ENCODE measurements at regions not wholly inside any gene's neighbourhood (a gene's known extent, or its start where the extent isn't known, plus 50 kb on each side); places are given as distances from the start of the nearest gene placed in this dataset.

DNA sequence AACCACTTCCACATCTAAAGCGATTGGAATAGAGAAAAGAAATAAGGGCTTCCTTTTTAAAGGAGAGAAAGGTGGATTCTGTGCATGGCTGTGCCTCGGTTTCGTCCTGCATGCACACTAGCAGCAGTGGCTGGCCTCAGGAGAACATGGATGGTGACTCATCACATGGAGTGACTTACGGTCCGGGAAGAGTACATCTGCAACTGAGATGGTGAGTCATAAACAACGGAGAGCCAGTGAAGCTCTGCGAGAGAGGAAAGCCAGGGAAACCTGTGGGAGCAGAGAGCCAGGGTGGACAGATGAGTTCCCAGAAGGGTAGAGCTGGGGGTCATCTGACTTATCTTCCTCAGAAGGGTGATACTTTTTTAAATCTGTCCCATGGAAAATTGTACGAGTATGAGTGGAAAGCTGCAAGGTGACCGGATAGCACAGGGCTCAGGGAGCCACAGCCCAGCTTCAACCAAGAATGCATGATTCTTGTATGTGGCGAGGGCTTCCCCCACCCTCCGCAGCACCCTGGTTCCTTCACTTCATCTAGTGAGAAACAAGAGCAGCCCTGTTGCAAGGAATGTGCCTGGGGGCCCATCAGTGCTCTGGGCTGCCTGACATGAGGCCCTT is 259.1 kb downstream of the KLF6 start:
- Mint-ChIP-seq H3K27me3 (peaks cover 0 to 7% (median 2%) of the 10 kb centered on the region in 5 donors), H3K27ac (peak overlapping the region in 1 of 10 donors; percentile 46), H3K4me1 (no peaks in the 10 kb centered on the region), H3K36me3 (no peaks in the 10 kb centered on the region), H3K9me3 (no peaks in the 10 kb centered on the region), H3K4me3 (no peak overlapping the region)
- POLR2A ChIA-PET = no interaction called here
- ATAC-seq (no peak), DNase-seq (no peak)

DNA sequence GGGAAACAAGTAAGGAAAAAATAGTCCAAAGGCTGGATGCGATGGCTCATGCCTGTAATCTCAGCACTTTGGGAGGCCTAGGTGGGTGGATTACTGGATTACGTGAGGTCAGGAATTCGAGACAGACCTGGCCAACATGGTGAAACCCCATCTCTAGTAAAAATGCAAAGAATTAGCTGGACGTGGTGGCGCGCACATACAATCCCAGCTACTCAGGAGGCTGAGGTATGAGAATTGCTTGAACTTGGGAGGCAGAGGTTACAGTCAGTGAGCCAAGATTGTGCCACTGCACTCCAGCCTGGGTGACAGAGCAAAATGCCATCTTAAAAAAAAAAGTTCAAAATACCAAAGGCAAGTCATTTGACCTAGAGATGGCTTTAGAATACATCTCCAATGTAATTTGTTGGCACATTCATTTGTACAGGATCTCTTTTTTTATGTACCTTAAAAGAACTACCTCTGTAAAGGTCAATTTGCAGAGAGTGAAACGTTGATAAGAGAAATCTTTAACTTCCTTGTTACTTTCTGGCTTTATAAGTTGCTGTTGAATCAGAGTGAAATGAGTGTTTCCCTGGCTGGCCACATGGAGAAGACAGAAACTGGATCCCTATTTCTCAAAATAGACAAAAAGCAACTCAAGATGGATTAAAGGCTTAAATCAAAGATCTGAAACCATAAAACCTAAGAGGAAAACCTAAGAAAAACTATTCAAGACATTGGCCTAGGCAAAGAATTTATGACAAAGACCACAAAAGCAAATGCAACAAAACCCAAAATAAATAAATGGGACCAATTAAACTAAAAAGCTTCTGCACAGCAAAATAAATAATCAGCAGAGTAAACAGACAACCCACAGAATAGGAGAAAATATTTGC is 260.7 kb downstream of the KLF6 start:
- no peaks in the 10 kb centered on the region for H3K4me1 Mint-ChIP-seq
- H3K36me3 Mint-ChIP-seq = no peaks in the 10 kb centered on the region
- POLR2A ChIA-PET = no interaction called here
- no peak overlapping the region for H3K27ac Mint-ChIP-seq
- ATAC-seq = no peak
- DNase-seq = no peak
- H3K27me3 Mint-ChIP-seq = peaks cover 0 to 9% (median 5%) of the 10 kb centered on the region in 5 donors
- H3K9me3 Mint-ChIP-seq = no peaks in the 10 kb centered on the region
- H3K4me3 Mint-ChIP-seq = no peak overlapping the region

DNA sequence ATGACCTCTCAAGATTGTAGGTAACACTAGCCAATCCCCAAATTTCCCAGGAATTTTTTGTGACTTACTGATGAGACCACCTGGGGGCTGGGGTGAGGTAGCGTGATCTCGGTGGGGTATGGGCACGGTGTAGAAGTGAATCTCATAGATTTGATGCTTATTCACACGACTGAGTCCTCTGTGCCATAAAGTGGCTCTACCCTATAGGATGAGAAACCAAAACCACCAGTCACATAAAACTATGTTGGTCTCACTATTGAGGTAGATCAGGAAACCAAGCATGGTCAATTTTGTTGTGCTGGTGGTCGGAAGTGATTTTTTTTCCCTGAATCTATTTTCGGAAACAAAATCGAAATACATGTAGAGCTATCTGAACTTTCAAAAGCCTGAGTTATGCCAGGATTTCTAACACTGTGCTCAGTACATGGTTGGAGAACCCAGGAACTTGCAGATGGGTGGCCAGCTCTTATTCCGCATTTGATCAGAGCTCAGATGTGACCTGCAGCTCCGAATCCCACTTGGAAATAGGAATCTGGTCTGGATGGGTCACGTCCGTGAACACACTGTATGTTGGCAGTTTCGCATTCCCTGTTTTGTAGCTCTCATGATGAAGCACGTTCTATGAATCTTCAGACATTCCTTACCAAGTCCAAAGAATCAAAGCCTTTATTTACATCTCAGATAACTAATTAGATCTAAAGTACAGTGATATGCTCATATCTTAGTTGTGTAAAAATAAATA is 261.5 kb downstream of the KLF6 start:
- POLR2A ChIA-PET = no interaction called here
- H3K4me1 Mint-ChIP-seq = no peaks in the 10 kb centered on the region
- H3K4me3 Mint-ChIP-seq = no peak overlapping the region
- no peaks in the 10 kb centered on the region for H3K36me3 Mint-ChIP-seq
- DNase-seq (no peak), ATAC-seq (no peak)
- peaks cover 0 to 3% (median 0%) of the 10 kb centered on the region in 9 donors for H3K9me3 Mint-ChIP-seq
- H3K27ac Mint-ChIP-seq = no peak overlapping the region
- H3K27me3 Mint-ChIP-seq = peaks cover 0 to 11% (median 5%) of the 10 kb centered on the region in 5 donors

DNA sequence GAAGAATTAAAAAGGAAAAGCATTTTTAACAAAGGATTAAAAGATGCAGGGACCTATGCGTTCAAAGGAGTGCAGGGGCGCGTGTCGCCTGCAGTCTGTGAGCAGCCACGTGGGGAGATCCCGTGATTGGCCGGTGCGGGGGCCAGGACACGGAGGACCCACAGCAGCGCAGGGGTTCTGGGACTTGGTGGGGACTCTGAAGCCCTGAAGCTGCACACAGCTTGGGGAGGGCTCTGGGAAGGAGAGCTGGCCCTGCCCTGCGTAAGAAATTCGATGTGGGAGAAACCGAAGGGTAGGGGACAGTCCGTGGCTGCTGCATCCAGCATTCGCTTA is 268.1 kb downstream of the KLF6 start:
- no peak overlapping the region for H3K4me3 Mint-ChIP-seq
- DNase-seq (no peak), ATAC-seq (no peak)
- POLR2A ChIA-PET = no interaction called here
- no peaks in the 10 kb centered on the region for H3K36me3 Mint-ChIP-seq
- peaks cover 0 to 3% (median 0%) of the 10 kb centered on the region in 9 donors for H3K9me3 Mint-ChIP-seq
- H3K27me3 Mint-ChIP-seq = peaks cover 0 to 15% (median 7%) of the 10 kb centered on the region in 5 donors
- peaks cover 0 to 2% (median 0%) of the 10 kb centered on the region in 4 donors for H3K4me1 Mint-ChIP-seq
- no peak overlapping the region for H3K27ac Mint-ChIP-seq

DNA sequence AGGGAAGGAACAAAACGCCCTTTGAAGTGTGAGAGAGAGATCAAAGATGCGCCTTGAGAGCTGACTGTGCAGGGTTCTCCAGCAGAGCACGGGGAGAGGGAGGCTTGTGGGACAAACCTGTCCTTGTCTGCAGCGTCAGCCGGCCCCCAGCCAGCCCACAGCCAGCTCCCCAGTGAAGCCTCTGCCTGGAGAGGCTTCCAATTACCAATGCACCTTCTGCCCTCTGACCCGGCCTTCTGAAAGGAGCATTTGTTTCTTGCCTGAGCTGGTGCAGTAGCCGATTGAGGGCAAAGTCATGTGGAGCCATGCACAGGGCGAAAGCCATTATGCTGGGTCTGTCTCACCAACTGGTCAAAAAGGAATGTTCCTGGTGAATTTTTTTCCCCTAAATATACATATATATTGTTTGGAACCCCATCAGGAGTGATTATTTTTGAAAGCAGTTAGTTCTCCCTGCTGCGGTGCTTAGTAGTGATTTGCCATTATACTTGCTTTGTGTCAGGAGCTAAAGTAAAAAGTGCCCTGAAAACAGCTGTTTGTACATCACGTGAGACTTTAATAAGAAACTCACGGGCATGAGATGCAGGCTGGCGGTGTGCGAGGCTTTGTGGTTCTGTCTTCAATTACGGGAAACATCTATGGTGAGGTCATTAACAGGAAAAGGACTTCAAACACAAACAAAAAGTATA is 268.6 kb downstream of the KLF6 start:
- no peak for DNase-seq
- POLR2A ChIA-PET = no interaction called here
- no peak overlapping the region for H3K27ac Mint-ChIP-seq

DNA sequence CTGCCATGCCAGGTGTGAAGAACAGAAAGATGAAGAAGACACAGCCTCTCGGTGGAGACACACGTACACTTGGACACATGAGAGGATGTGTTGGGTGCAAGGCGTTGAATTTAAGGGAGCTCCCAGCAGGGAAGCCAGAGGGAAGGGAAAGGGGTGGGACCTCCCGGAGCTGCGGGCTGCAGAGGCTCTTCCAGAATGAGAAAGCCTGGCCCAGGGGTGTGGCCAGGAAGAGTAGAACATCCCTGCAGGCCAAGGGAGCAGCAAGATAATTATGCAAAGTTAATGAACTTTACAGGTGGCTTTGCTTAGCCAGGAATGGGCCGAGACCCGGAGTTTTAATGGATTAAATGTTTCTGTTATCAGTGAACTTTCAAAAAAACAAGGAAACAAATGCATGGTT is 270.3 kb downstream of the KLF6 start:
- peaks cover 0 to 12% (median 5%) of the 10 kb centered on the region in 5 donors for H3K27me3 Mint-ChIP-seq
- H3K9me3 Mint-ChIP-seq = peaks cover 0 to 3% (median 0%) of the 10 kb centered on the region in 9 donors
- no peak for DNase-seq
- POLR2A ChIA-PET = no interaction called here
- H3K4me1 Mint-ChIP-seq = peaks cover 0 to 2% (median under 1%) of the 10 kb centered on the region in 4 donors
- H3K27ac Mint-ChIP-seq = no peak overlapping the region
- H3K4me3 Mint-ChIP-seq = no peak overlapping the region
- no peaks in the 10 kb centered on the region for H3K36me3 Mint-ChIP-seq
- no peak for ATAC-seq

More for the DNA sequence above, 268.6 kb downstream of the KLF6 start:
- H3K9me3 Mint-ChIP-seq = peaks cover 0 to 3% (median 0%) of the 10 kb centered on the region in 9 donors
- no peaks in the 10 kb centered on the region for H3K36me3 Mint-ChIP-seq
- peaks cover 0 to 2% (median under 1%) of the 10 kb centered on the region in 4 donors for H3K4me1 Mint-ChIP-seq
- H3K27me3 Mint-ChIP-seq = peaks cover 0 to 14% (median 7%) of the 10 kb centered on the region in 5 donors
- H3K4me3 Mint-ChIP-seq = no peak overlapping the region
- no peak for ATAC-seq

DNA sequence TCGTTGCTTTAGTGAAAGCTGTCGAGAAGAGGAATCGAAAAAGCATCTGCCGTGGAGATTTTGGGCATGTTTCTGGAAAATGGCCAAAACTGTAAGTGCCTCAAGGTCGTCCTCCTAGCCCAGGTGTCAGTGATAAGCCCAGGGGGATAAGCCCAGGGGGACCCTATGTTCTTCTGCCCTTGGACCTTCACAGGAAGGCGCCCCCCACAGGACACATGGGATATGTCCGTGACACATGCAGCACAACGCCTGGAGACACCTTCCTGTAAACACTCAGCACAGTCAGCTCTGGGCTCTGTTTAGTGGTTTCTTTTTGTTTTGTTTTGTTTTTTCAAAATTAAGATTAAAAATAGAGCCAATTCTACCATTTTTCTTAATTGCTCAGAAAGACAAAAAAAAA is 272.7 kb downstream of the KLF6 start:
- ATAC-seq (no peak), DNase-seq (no peak)
- peaks cover 0 to 2% (median under 1%) of the 10 kb centered on the region in 4 donors for H3K4me1 Mint-ChIP-seq
- POLR2A ChIA-PET = no interaction called here
- peaks cover 0 to 9% (median 2%) of the 10 kb centered on the region in 5 donors for H3K27me3 Mint-ChIP-seq
- peaks cover 0 to 3% (median 0%) of the 10 kb centered on the region in 9 donors for H3K9me3 Mint-ChIP-seq
- no peak overlapping the region for H3K27ac Mint-ChIP-seq
- H3K36me3 Mint-ChIP-seq = no peaks in the 10 kb centered on the region
- no peak overlapping the region for H3K4me3 Mint-ChIP-seq

DNA sequence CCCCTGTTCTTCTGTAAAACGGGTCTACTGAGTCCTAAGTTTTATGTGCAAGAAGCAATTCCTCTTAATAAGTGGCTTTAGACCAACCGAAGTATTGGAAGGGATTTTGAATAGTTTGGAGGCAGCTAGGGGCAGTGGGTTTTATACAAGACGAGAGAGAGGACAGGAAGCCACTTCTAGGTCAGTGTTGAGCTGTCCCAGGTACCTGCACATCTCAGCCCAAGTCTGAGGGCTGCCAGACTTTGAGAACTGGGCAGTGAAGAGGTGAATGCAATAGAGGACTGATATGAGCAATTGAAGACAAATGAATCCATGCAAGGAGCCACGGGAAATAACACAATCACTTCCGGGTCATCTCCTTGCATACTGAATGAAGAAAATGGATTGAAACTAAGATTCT is 273.5 kb downstream of the KLF6 start:
- H3K27ac Mint-ChIP-seq = no peak overlapping the region
- H3K4me3 Mint-ChIP-seq = no peak overlapping the region
- peaks cover 0 to 6% (median 0%) of the 10 kb centered on the region in 5 donors for H3K27me3 Mint-ChIP-seq
- ATAC-seq (no peak), DNase-seq (no peak)
- peaks cover 0 to 3% (median 0%) of the 10 kb centered on the region in 9 donors for H3K9me3 Mint-ChIP-seq
- peaks cover 0 to 2% (median 0%) of the 10 kb centered on the region in 4 donors for H3K4me1 Mint-ChIP-seq
- POLR2A ChIA-PET = no interaction called here
- no peaks in the 10 kb centered on the region for H3K36me3 Mint-ChIP-seq

DNA sequence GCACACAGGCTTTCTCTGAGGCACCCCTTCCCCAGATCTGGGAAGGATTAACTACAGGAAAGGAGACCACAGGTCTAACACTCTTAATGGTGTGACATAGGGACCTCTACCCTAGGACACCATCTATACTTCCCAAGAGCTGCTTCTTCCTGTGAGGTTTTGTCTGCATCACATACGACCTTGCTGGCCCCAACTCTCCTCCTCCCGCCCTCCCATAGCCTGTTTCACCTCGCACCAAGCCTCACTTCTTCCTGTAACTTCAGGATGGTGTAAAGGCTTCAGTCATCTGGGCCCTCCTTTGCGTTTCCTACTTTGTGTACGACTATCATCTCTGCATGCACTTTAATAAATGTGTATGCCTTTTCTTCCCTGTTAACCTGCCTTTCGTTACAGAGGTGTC is 274.3 kb downstream of the KLF6 start:
- ATAC-seq (no peak), DNase-seq (no peak)
- Mint-ChIP-seq H3K9me3 (peaks cover 0 to 3% (median 0%) of the 10 kb centered on the region in 9 donors), H3K27ac (no peak overlapping the region), H3K36me3 (no peaks in the 10 kb centered on the region), H3K4me1 (peaks cover 0 to 2% (median 0%) of the 10 kb centered on the region in 4 donors), H3K27me3 (peaks cover 0 to 6% (median 0%) of the 10 kb centered on the region in 5 donors), H3K4me3 (no peak overlapping the region)
- POLR2A ChIA-PET = no interaction called here

DNA sequence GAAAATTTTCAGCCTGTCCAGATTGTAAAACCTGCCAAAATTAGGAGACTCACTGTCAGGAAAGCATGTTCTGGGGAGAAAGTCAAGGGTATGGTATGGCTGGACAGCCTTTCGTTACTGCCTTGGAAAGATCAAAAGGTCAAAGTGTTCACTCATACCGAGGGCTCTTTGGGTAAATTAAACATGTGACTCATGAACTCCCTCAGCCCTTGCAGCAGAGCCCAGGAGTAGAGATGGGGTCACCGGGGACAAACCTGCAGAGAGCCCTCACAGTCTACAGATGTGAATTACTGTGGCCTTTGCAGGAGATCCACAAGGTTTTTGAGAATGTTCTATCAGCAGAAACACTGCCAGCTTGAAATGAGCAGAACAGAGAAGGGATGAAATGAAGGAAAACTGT is 275.7 kb downstream of the KLF6 start:
- H3K36me3 Mint-ChIP-seq = no peaks in the 10 kb centered on the region
- H3K9me3 Mint-ChIP-seq = peaks cover 0 to 3% (median 0%) of the 10 kb centered on the region in 9 donors
- POLR2A ChIA-PET = no interaction called here
- DNase-seq (no peak), ATAC-seq (no peak)
- H3K27me3 Mint-ChIP-seq = peaks cover 0 to 4% (median 0%) of the 10 kb centered on the region in 5 donors
- H3K27ac Mint-ChIP-seq = no peak overlapping the region
- peaks cover 0 to 2% (median 0%) of the 10 kb centered on the region in 4 donors for H3K4me1 Mint-ChIP-seq
- no peak overlapping the region for H3K4me3 Mint-ChIP-seq

DNA sequence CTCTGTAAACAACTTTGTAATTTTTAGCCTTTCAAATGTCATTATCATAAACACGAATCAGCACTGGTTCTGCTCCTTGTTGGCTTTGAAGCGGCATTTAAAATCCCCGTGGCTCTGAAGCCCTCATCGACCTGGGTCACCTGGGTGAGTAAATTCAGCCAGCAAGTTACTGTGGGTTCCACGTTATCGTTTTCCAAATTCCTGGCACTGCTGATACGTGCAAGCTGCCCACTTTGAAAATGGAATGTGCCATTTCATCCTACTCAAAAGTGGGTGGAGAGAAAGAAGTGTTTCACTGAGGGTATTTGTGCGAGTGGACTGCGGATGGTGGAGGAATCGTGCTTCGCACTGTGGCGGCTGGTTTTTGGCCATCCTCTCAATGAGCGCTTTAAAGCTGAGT is 281.7 kb downstream of the KLF6 start:
- no peak overlapping the region for H3K27ac Mint-ChIP-seq

DNA sequence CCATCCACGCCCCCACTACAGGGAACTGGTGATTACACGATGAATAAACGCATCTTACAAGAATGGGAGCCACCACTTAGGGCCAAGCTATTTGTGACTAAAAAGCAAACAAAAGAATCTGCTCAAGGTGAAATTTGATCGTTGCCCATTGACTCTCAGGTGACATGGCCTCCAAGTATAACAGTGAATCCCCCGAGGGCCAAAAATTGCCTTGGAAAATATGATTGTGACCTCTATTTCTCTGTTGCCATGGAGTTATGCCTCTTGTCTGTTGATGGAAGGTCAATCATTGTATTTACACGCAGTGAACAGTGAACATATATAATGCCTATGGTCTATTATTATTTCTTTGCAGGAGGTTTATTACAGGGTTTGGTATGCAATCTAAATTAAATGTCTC is 282.3 kb downstream of the KLF6 start:
- POLR2A ChIA-PET = no interaction called here
- Mint-ChIP-seq H3K4me1 (peaks cover 0 to 1% (median 0%) of the 10 kb centered on the region in 4 donors), H3K4me3 (no peak overlapping the region), H3K9me3 (no peaks in the 10 kb centered on the region), H3K36me3 (no peaks in the 10 kb centered on the region), H3K27ac (no peak overlapping the region), H3K27me3 (peaks cover 0 to 3% (median 2%) of the 10 kb centered on the region in 5 donors)
- ATAC-seq (no peak), DNase-seq (no peak)

More for the DNA sequence above, 281.7 kb downstream of the KLF6 start:
- DNase-seq (no peak), ATAC-seq (no peak)
- peaks cover 0 to 1% (median 0%) of the 10 kb centered on the region in 4 donors for H3K4me1 Mint-ChIP-seq
- no peaks in the 10 kb centered on the region for H3K9me3 Mint-ChIP-seq
- POLR2A ChIA-PET = no interaction called here
- peaks cover 0 to 2% (median 0%) of the 10 kb centered on the region in 5 donors for H3K27me3 Mint-ChIP-seq
- H3K4me3 Mint-ChIP-seq = no peak overlapping the region
- H3K36me3 Mint-ChIP-seq = no peaks in the 10 kb centered on the region
